GM03348 (cell line): ENCODE measurements at regions not wholly inside any gene's neighbourhood (a gene's known extent, or its start where the extent isn't known, plus 50 kb on each side); places are given as distances from the start of the nearest gene placed in this dataset.

ENCODE experiments used
- DNase-seq: peaks from one replicate; pipeline ENCODE4 v3.0.0; 2012; ENCODE audit warnings: low spot score

DNA sequence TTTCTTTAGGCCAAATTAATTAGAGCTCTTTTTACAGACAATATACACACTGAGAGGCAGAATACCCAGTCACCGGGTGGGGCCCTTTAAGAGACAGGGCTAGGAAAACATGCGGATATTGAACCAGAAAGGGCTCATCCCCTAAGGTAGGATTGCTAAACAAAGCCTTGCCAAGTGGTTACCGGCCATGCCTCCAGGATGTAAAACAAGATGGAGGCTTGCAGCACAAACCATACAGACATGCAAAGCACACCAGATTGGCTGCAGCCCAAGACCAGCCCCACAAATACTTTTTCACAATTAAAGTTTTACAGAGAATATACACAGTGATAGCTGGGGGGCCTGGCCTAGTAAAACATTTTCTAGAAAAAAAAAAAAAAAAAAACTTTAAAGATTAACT, 210.0 kb downstream of the KLHL4 start:
- no peak for DNase-seq

DNA sequence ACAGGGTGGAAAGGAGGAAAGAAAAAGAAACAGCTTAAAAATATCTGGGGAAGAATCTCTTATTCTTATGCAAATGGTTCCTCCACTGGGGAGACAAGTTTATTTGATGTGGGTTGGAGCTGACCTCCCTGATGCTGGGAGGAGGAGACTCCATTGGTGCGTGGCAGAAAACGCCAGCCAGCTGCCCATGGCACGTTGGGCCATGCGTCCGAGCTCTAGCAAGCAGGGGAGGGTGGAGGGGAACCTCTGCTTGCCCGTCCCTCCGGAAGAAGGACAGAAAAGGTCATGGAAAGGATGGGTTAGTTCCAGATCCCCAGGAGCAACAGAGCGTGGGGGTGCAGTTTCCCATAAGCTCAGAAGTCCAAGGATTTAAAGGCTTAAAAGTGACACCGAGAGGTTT, 210.4 kb downstream of the KLHL4 start:
- no peak for DNase-seq

- no peak for DNase-seq
Observed at GRCh38 chrX:87728459-87728858, 210.9 kb downstream of the KLHL4 start.

- DNase-seq: no peak
Observed at GRCh38 chrX:87732133-87732532, 214.5 kb downstream of the KLHL4 start.

DNA sequence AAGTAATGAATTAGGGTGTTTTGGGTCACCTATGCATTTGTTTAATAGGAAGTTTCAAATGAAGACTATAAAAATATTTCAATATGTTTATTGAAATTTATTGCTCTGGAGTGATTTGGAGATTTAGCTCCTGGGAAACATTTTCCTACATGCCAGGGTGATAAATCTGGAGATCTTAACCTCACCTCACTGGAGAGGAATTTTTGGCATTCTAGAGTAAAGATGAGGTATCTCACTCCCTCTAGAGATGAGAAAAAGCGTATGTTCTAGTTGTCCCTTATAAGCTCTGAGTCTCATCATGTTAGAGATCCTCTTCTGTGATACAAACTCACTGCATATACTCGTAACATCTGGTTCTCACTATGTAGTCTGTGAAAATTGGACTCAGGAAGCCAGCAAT, 219.0 kb downstream of the KLHL4 start:
- no peak for DNase-seq

- DNase-seq: no peak
Observed at GRCh38 chrX:87744391-87744790, 226.8 kb downstream of the KLHL4 start.

DNA sequence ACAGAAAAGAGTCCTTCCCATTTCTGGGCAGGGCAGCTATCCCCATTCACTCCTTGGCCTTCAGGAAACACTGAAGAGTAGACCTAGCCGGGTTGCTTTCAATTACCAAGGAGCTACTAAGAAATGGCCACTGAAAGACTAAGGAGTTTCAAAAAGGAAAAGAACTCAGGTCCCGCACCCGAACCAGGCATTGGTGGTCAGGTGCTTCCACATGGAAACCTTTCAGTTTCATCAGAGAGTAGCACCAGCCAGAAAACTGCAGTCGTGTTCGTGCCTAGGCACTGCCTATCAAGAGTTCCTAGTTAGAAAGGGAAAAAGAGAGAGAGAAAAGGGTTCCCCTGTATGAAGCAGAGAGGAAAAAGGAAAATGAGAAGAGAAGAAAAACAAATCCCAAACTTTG, 237.9 kb downstream of the KLHL4 start:
- DNase-seq: no peak

DNA sequence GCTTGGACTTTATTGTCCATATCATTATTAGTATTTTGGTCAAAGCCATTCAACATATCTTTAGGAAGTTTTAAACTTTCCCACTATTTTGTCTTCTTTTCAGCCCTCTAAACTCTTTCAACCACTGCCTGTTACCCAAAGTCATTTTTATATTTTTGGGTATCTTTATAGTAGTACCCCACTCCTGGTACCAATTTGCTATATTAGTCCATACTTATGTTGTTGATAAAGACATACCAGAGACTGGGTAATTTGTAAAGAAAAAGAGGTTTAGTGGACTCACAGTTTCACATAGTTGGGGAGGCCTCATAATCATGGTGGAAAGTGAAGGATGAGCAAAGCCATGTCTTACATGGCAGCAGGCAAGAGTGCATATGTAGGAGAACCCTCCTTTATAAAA, 271.4 kb downstream of the KLHL4 start:
- no peak for DNase-seq

DNA sequence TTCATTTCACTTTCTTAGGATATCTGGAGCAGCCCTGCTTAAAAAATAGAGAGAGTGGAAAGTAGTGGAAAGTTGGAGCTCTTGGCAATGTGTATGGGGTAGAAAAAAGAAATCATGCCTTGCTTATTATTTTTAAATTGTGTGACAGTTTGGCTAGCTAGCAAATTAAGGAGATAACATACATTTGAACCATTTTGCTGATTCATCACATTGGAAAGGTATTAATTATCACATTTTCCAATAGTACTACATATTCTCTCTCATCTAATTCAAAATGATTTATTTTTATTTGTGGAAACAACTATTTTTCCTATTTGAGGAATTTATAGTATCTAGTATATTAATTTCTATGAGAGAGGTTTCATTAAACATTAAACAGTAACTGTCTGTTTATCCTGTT, 280.4 kb downstream of the KLHL4 start:
- no peak for DNase-seq

DNA sequence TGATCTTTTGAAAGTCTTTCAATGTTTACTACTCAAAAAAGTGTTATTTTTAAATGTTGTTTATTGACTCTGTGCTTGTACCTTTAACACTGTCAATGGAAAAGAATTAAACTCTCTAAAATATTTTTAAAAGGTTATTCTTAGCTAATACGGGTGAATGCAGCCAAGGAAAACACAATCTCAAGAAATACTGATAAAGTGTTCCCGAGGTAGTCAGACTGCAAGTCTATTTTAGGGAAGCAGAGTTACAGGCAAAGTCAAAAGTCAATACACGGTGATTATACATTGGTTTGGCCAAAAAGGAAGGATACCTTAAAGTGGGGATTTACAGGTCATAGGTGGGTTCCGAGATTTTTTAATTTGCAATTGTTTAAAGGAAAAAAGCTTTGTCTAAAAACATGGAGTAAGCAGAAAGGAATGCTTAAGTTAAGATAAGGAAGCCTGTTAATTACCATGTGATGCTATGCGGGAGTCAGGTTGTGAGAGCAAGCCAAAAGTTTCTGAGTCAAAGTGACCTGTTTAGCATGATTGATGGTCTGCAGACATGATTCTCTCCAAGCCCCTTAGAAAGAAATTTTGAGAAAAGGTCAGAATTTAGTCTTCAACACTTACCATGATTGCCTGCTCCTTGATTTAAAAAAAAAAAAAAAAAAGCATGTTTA, 288.4 kb downstream of the KLHL4 start:
- DNase-seq: no peak

- DNase-seq: no peak
Observed at GRCh38 chrX:87808576-87809243, 291.1 kb downstream of the KLHL4 start.

DNA sequence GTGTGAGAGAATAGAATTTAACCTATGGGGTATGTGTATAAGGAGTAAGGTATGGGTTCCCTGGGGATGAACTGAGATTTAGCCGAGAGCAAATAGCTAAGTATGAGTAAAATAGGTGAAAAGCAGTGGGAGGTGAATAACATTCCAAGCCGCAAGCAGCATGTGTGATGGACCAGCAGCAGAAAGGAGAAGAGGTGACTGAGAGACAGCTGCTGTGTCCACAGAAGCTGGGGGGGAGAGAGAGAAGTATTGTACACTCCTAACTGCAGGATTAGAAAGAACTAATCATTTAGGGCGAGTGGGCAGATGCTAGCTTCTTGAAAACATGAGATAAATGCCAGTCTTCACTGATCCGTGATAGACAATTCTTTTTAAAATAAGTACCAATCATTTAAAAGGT, 296.0 kb downstream of the KLHL4 start:
- DNase-seq: no peak

DNA sequence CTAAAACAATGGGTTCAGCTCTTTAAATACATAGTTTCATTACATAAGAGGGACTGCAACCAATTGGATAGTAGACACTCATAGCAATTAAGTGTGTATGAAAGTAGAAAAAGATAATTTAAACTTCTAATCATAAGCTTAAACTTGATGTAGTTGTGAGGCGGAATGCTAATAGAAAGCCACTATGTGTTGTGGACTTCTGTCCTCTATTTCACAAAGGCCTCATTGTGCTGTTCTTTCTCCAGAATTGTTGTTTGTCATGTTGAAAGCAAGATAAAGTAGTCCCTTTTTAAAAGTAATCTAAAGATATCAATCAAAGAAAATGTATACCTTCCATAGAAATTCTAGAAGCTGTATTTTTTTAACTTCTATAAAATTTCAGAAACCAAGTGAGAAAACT, 329.4 kb downstream of the KLHL4 start:
- DNase-seq: no peak

GRCh38 chrX:87873347-87873941, 355.8 kb downstream of the KLHL4 start:
- DNase-seq: no peak

DNA sequence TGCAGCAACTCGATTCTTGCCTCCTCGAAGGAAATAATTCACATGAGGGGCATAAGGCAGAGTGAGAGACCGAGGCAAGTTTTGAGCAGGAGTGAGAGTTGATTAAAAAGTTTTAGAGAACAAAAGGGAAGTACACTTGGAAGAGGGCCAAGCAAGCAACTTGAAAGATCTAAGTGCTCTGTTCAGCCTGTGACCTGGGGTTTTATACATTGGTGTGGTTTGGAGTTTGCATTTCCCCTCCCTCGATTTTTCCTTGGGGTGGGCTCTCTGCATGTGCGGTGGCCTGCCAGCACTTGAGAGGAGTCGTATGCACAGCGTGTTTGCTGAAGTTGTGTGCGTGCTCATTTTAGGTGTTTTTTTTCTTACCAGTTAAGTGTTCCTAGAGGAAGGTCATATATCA, 356.4 kb downstream of the KLHL4 start:
- DNase-seq: no peak

DNA sequence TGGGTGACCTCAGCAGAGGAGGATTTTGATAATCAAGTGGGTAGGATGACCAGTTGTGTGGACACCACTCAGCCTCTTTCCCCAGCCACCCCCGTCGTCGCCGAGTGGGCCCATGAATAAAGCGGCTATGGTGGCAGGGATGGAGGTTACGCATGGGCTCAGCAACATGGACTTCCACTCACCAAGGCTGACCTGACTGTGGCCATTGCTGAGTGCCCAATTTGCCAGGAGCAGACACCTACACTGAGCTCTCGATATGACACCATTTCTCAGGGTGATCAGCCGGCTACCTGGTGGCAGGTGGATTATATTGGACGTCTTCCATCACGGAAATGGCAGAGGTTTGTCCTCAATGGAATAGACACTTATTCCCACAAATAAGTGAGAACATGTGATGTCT, 361.3 kb downstream of the KLHL4 start:
- DNase-seq: no peak

- no peak for DNase-seq
Observed at GRCh38 chrX:87890437-87890836, 372.8 kb downstream of the KLHL4 start.

- DNase-seq: no peak
Observed at GRCh38 chrX:87895421-87895820, 377.8 kb downstream of the KLHL4 start.

DNA sequence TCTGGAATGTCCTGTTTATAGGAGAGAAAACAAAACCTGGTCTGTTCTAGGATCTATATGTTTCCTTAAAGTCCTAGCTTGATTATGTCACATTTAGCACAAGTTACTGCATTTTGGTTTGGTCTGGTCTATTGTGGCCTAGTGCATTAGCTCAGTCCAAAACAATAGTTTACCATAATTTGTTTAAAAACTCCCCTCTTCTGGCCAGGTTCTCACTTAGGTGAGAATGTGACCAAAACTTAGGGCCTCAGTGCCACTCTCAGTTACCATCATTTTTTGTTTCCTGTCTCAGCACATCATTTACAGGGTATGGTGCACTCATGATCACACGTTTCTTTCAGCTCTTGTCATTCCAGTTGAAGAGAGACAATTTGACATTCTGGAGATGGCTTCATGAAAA, 378.5 kb downstream of the KLHL4 start:
- DNase-seq: no peak

DNA sequence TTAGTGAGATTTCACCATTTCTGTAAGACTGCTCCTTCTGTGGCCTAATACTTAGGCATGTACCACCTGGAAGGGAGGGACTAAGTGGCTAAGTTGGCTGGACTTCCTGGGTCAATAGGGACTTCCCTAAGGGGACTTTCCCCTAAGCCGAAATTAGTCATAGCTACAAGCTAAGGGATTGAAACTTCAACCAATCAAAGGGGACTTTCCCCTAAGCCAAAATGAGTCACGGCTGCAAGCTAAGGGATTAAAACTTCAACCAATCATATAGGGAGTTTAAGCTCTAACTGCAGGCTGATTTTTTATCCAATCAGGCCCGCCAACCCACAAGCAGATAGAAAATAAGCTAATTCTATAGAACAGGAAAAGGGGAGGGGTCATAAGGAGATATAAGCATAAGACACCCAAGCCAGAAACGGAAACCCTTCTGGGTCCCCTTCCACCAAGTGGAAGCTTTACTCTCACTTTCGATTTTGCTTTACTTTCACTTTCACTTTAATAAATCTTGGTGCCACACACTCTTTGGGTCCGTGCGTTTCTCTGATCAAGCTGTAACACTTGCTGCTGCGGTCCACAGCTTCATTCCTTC, 382.8 kb downstream of the KLHL4 start:
- DNase-seq: no peak

- DNase-seq: no peak
Observed at GRCh38 chrX:87901060-87901459, 383.5 kb downstream of the KLHL4 start.

DNA sequence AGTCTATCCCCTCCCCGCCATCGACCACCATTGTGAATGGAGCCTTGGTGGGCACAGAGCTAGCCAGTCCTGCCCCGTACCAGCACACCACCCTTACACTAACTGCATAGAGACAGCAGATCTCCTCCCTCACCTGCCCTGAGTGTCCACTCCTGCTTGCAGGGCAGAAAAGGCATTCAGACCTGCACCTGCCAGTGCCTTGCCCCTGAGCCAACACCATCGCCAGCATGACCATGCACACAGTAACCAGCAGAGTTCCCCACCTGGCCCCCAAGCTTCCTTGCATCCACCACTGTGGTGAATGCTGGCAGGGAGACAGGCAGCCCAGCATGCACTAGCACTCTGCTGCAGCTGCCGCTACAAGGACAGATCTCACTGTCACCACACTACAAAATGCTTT, 397.1 kb downstream of the KLHL4 start:
- no peak for DNase-seq

DNA sequence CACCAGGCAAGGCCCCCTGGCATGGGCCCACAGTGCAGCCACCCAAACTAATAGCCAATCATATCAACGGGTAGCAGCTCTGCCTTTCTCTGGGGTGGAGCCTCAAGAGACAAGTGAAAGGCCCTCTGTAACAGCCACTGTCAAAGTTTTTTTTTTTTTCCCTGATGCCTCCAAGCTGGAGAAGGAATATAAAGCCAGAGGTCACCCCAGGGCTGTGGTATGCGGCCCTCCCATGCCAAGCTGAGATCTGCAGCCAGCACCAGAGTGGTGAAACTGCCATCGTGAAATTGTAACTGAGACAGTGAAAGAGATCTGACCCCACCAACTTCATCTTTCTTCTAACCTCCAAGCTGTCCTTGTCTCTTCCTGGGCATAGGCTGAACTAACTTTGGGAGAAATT, 407.0 kb downstream of the KLHL4 start:
- DNase-seq: no peak
